ENCODE measurements at regions not wholly inside any gene's neighbourhood (a gene's known extent, or its start where the extent isn't known, plus 50 kb on each side); places are given as distances from the start of the nearest gene placed in this dataset.

DNA sequence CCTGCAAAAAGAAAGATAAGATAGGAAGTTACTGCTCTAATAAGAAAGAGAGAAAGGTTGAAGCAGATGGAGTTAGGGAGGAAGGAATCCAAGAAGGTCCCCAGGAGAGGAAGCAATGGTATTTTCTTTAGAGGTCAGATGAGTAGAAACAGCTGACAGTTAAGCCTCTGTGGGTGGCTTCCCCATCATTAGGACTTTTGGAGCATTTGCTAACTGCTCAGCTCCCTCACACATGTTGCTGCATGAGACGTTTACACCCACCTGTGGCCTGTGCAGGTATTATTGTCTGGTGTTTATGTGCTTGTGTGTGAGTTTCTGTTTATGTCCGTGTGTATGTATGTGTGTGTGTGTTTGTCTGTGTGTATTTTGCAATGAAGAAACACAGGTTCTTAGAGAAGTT, 346.8 kb downstream of the RAB28 start:
- ATAC-seq (ENCODE audit: insufficient number of reproducible peaks, low FRiP score, low read depth) (no peak), DNase-seq (ENCODE audit: low spot score) (no peak)
- no peaks in the 10 kb centered on the region for H3K27me3 ChIP-seq (replicated peaks; ENCODE audit: insufficient read depth)
- no peak overlapping the region for H3K27ac ChIP-seq
- H3K36me3 ChIP-seq, result no peaks in the 10 kb centered on the region
- H3K4me3 ChIP-seq, result no peak overlapping the region
- TF ChIP-seq, protein P1, sequence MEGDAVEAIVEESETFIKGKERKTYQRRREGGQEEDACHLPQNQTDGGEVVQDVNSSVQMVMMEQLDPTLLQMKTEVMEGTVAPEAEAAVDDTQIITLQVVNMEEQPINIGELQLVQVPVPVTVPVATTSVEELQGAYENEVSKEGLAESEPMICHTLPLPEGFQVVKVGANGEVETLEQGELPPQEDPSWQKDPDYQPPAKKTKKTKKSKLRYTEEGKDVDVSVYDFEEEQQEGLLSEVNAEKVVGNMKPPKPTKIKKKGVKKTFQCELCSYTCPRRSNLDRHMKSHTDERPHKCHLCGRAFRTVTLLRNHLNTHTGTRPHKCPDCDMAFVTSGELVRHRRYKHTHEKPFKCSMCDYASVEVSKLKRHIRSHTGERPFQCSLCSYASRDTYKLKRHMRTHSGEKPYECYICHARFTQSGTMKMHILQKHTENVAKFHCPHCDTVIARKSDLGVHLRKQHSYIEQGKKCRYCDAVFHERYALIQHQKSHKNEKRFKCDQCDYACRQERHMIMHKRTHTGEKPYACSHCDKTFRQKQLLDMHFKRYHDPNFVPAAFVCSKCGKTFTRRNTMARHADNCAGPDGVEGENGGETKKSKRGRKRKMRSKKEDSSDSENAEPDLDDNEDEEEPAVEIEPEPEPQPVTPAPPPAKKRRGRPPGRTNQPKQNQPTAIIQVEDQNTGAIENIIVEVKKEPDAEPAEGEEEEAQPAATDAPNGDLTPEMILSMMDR (IDR thresholded peaks at IDR 0.05), result no peak
- H3K4me1 ChIP-seq (ENCODE audit: control insufficient read depth in 1 of 2, low read depth in 2 of 2), result no peaks in the 10 kb centered on the region
- H3K9me3 ChIP-seq, result peaks cover 5% of the 10 kb centered on the region

DNA sequence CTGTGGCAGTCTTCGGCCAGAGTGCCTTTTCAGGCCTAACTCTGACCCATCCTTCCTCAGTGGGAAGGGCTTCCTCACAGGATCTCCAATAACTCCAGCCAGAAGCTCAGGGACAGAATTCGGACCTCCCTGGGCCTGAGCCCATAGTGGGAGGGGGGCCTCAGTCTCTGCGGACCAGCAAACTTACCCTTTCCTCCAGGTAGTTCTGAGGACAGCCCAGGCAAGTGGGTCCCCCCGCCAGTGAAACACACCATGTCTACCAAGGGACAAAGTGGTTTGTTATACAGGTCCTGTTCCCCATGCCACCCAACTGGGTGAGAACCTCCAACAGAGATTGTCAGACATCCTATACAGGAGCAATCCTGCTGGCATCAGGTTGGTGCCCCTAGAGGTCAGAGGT, 350.4 kb downstream of the RAB28 start:
- no peaks in the 10 kb centered on the region for H3K4me1 ChIP-seq (ENCODE audit: control insufficient read depth in 1 of 2, low read depth in 2 of 2)
- TF ChIP-seq, protein P1 (IDR thresholded peaks at IDR 0.05), result no peak
- H3K27ac ChIP-seq, result no peak overlapping the region
- H3K27me3 ChIP-seq (replicated peaks; ENCODE audit: insufficient read depth), result no peaks in the 10 kb centered on the region
- H3K9me3 ChIP-seq, result peaks cover 5% of the 10 kb centered on the region
- DNase-seq (ENCODE audit: low spot score) (no peak), ATAC-seq (ENCODE audit: insufficient number of reproducible peaks, low FRiP score, low read depth) (no peak)
- no peaks in the 10 kb centered on the region for H3K36me3 ChIP-seq
- no peak overlapping the region for H3K4me3 ChIP-seq

- Histone ChIP-seq H3K27ac (no peak overlapping the region), H3K9me3 (peaks cover 5% of the 10 kb centered on the region), H3K27me3 (replicated peaks; ENCODE audit: insufficient read depth) (no peaks in the 10 kb centered on the region), H3K36me3 (no peaks in the 10 kb centered on the region), H3K4me3 (no peak overlapping the region), H3K4me1 (ENCODE audit: control insufficient read depth in 1 of 2, low read depth in 2 of 2) (no peaks in the 10 kb centered on the region)
- TF ChIP-seq, protein P1 (IDR thresholded peaks at IDR 0.05), result no peak
- no peak for DNase-seq (ENCODE audit: low spot score)
- no peak for ATAC-seq (ENCODE audit: insufficient number of reproducible peaks, low FRiP score, low read depth)
These were observed 353.3 kb downstream of the RAB28 start for GRCh38 chr4:13130848-13131247.

- TF ChIP-seq, protein P1 (IDR thresholded peaks at IDR 0.05), result no peak
- no peak overlapping the region for H3K4me3 ChIP-seq
- H3K27me3 ChIP-seq (replicated peaks; ENCODE audit: insufficient read depth), result no peaks in the 10 kb centered on the region
- no peak overlapping the region for H3K27ac ChIP-seq
- no peaks in the 10 kb centered on the region for H3K4me1 ChIP-seq (ENCODE audit: control insufficient read depth in 1 of 2, low read depth in 2 of 2)
- H3K9me3 ChIP-seq, result no peaks in the 10 kb centered on the region
- DNase-seq (ENCODE audit: low spot score) (no peak), ATAC-seq (ENCODE audit: insufficient number of reproducible peaks, low FRiP score, low read depth) (no peak)
- H3K36me3 ChIP-seq, result no peaks in the 10 kb centered on the region
These were observed 355.0 kb downstream of the RAB28 start for GRCh38 chr4:13129095-13129494.

- H3K27ac ChIP-seq, result no peak overlapping the region
- H3K4me3 ChIP-seq, result no peak overlapping the region
- TF ChIP-seq, protein P1 (IDR thresholded peaks at IDR 0.05), result no peak
- no peaks in the 10 kb centered on the region for H3K36me3 ChIP-seq
- no peaks in the 10 kb centered on the region for H3K4me1 ChIP-seq (ENCODE audit: control insufficient read depth in 1 of 2, low read depth in 2 of 2)
- H3K9me3 ChIP-seq, result no peaks in the 10 kb centered on the region
- no peaks in the 10 kb centered on the region for H3K27me3 ChIP-seq (replicated peaks; ENCODE audit: insufficient read depth)
- DNase-seq (ENCODE audit: low spot score) (no peak), ATAC-seq (ENCODE audit: insufficient number of reproducible peaks, low FRiP score, low read depth) (no peak)
These were observed 356.9 kb downstream of the RAB28 start for GRCh38 chr4:13126976-13127910.
